Pancreas (tissue), 10 donors: ENCODE measurements at regions not wholly inside any gene's neighbourhood (a gene's known extent, or its start where the extent isn't known, plus 50 kb on each side); places are given as distances from the start of the nearest gene placed in this dataset.

Source experiments
- ATAC-seq, 4 donors: fragments of 200-7000 bp; cut with Tn5 transposase; one replicate each; pipeline versions ENCODE4 v1.8.0 to v1.9.1; 2020; ENCODE audit warnings: mild to moderate bottlenecking in 4 of 4, moderate library complexity in 4 of 4
- DNase-seq, 6 donors: peaks; one replicate each; pipeline ENCODE4 v3.0.0-alpha.2; 2020
- FAIRE-seq: peaks from 2 replicates; lab custom pipeline; 2012; peaks lifted over from hg19 to GRCh38; lab: Jason Lieb, UNC
- H3K27ac ChIP-seq, 4 donors: fragments of 200-600 bp; sonication (generic); 1 replicate in 3 of 4; 2 replicates in 1 of 4; pipeline versions ENCODE4 v1.5.0 to v1.8.0; 2020
- H3K27me3 ChIP-seq, 4 donors: fragments of 200-600 bp; one replicate each; pipeline ENCODE4 v1.8.0; 2021
- H3K36me3 ChIP-seq, 3 donors: fragments of 200-600 bp; sonication (generic) in 1 of 3; one replicate each; pipeline versions ENCODE4 v1.5.0 to v1.8.0; 2020 to 2021
- H3K4me1 ChIP-seq, 3 donors: fragments of 200-600 bp; one replicate each; pipeline ENCODE4 v1.8.0; 2021
- H3K4me3 ChIP-seq, 4 donors: fragments of 200-600 bp; sonication (generic) in 2 of 4; one replicate each; pipeline versions ENCODE4 v1.5.0 to v1.8.0; 2020 to 2021
- H3K9me3 ChIP-seq, 4 donors: fragments of 200-600 bp; one replicate each; pipeline ENCODE4 v1.8.0; 2021
- CTCF ChIP-seq, 4 donors: fragments of 200-600 bp; sonication (generic) in 3 of 4; IDR thresholded peaks; one replicate each; pipeline versions ENCODE4 v1.5.0 to v1.8.0; 2021; ENCODE audit warnings: antibody characterized with exemption in 4 of 4
- WGBS, 2 donors: extraction: QIAGEN DNeasy Blood & Tissue Kit; methylation state at CpG; one replicate each; pipeline ENCODE4 v1.1.7; 2013; 5-methylcytosine and 5-hydroxymethylcytosine counted together
- intact Hi-C, 3 donors: fragments of 100-400 bp; cut with DNase I; formaldehyde crosslinking; loops; one replicate each; pipeline versions ENCODE4 v1.11.1 to v1.14.2; 2022
- donor health status: healthy with polysubstance abuse.
- donor health status: DM: no; HTN: no; CAD: no; lungs with moderate emphysema.
- donor health status: DM: no; HTN: no; CAD: no.
- donor health status: control.
- donor health status: control.
- donor health status: Bipolar disorder and iron deficiency.
- donor health status: DM: yes; HTN: yes; CAD: no.
- donor health status: DM: no; HTN: no; CAD: no.
- donor health status: DM: no; HTN: no; CAD: no.
- donor health status: DM: yes; HTN: yes; CAD: no.

DNA sequence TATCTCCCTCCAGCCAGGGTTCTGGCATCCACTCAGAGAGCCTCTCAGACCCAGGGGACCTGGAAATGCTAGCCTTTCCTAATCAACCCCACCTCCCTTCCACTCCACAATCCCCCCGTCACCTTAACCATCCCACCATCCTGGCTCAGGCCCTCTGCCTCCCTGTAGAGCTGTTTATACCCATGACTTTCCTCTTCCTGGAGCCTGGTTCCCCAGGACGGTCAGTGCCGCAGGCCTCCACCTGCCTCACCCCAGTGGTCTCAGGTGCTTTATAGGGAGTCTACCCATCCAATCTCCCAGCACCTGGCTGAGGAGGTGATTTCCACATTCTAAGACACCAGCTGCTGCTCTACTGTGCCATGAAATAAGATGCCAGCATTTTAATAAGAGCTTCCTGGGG is 1159.5 kb downstream of the TBC1D22A start:
- intact Hi-C loops: no loop called here
- FAIRE-seq (no peak), DNase-seq (no peak), ATAC-seq (no peak)
- no peak for TF ChIP-seq CTCF (IDR thresholded peaks at IDR 0.05)
- 81 to 92% methylated on average over 3 of the region's 3 CpGs for WGBS, 2 donors
- no peaks in the 10 kb centered on the region for H3K36me3 ChIP-seq
- H3K4me1 ChIP-seq: no peaks in the 10 kb centered on the region
- peaks cover 0 to 2% (median 0%) of the 10 kb centered on the region in 4 donors for H3K27me3 ChIP-seq
- no peaks in the 10 kb centered on the region for H3K9me3 ChIP-seq
- H3K27ac ChIP-seq: no peak overlapping the region
- no peak overlapping the region for H3K4me3 ChIP-seq

DNA sequence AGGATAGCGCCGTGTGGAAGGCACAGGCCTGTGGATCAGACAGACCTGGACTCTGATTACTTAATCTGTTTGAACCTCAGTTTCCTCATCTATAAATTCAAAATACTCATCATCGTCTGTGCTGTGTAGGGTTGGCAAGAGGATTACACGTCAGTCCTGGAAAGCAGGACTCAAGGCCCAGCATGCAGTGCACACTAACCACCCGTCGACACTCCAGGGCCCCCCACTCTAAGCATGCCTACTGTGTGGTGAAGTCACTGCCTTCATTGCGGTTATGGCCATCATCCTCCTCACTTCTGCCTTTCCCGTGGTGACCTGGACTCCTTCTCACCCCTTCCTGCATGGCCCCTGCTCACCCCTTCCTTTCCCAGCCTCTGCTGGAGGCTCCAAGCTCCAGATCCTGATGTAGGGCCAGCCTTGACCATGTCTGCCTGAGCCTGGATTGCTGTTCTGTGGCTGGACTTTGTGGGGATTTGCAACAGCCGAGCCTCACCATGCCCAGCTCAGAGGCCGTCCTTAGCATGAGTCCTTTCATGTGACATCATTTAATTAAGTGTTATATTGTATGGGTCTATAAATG is 1158.0 kb downstream of the TBC1D22A start:
- Histone ChIP-seq H3K4me1 (no peaks in the 10 kb centered on the region), H3K27me3 (no peaks in the 10 kb centered on the region), H3K27ac (no peak overlapping the region), H3K4me3 (no peak overlapping the region), H3K36me3 (no peaks in the 10 kb centered on the region), H3K9me3 (no peaks in the 10 kb centered on the region)
- DNase-seq: no peak
- intact Hi-C loops: no loop called here
- no peak for ATAC-seq
- TF ChIP-seq CTCF (IDR thresholded peaks at IDR 0.05): no peak
- WGBS, 2 donors: 58 to 73% methylated on average over 10 of the region's 10 CpGs
- FAIRE-seq: no peak

DNA sequence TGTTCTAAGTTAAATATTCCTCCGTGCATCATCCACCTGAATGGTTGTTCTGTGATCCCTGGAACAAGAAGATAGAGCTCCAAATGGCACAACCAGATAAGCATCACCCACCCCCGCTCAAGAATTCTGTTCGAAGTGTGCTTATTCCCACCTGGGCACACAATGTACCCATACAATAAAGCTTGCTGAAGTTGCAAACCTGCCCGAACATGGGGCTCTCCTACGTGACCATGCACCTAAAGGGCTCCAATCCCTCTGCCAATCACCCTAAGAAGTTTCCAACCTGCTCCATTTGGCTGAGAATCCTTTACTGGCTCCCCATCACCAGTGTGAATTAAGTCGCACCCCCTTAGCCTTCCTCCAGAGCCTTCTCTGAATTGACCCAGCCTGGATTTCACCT is 1157.4 kb downstream of the TBC1D22A start:
- WGBS, 2 donors: 51 to 73% methylated on average over 6 of the region's 6 CpGs
- Histone ChIP-seq H3K36me3 (no peaks in the 10 kb centered on the region), H3K27ac (no peak overlapping the region), H3K4me1 (no peaks in the 10 kb centered on the region), H3K27me3 (no peaks in the 10 kb centered on the region), H3K9me3 (no peaks in the 10 kb centered on the region), H3K4me3 (no peak overlapping the region)
- ATAC-seq (no peak), FAIRE-seq (no peak), DNase-seq (no peak)
- intact Hi-C loops: no loop called here
- no peak for TF ChIP-seq CTCF (IDR thresholded peaks at IDR 0.05)

DNA sequence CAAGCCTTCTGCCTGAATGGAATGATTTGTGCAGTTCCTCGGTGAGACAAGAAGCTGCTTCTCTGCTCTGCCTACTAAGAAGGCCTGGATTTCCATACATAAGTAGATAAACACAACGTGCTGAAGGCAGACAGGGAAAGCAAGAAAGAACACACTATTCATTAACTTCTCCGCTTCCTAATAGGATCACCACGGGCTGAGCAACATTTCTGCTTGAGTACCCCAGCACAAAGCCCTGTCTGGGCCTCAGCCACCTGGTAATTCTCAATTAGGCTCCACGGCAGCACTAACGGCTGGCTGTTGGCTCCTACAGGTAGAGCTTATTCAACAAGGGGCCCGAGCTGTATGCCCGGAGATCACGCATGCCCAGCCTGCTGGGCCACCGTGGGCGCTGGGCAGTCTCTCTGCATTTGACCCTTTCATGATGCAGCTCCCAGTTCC is 1156.6 kb downstream of the TBC1D22A start:
- intact Hi-C loops: no loop called here
- no peak for DNase-seq
- H3K27ac ChIP-seq: no peak overlapping the region
- H3K36me3 ChIP-seq: no peaks in the 10 kb centered on the region
- no peak for FAIRE-seq
- no peaks in the 10 kb centered on the region for H3K9me3 ChIP-seq
- TF ChIP-seq CTCF (IDR thresholded peaks at IDR 0.05): no peak
- no peaks in the 10 kb centered on the region for H3K27me3 ChIP-seq
- no peak overlapping the region for H3K4me3 ChIP-seq
- 42 to 45% methylated on average over 11 of the region's 11 CpGs for WGBS, 2 donors
- ATAC-seq: no peak
- H3K4me1 ChIP-seq: no peaks in the 10 kb centered on the region

- FAIRE-seq (no peak), ATAC-seq (no peak), DNase-seq (no peak)
- no peak for TF ChIP-seq CTCF (IDR thresholded peaks at IDR 0.05)
- Histone ChIP-seq H3K4me1 (no peaks in the 10 kb centered on the region), H3K4me3 (no peak overlapping the region), H3K36me3 (no peaks in the 10 kb centered on the region), H3K9me3 (no peaks in the 10 kb centered on the region), H3K27ac (no peak overlapping the region), H3K27me3 (no peaks in the 10 kb centered on the region)
- 32 to 38% methylated on average over 15 of the region's 15 CpGs for WGBS, 2 donors
- intact Hi-C loops: no loop called here
Observed at GRCh38 chr22:47918276-47918921, 1155.9 kb downstream of the TBC1D22A start.
